Islet precursor cell (in vitro differentiated cells): ENCODE measurements at regions not wholly inside any gene's neighbourhood (a gene's known extent, or its start where the extent isn't known, plus 50 kb on each side); places are given as distances from the start of the nearest gene placed in this dataset.

Experiments used
- DNase-seq: peaks from one replicate; pipeline ENCODE4 v3.0.0-alpha.2; 2018

DNA sequence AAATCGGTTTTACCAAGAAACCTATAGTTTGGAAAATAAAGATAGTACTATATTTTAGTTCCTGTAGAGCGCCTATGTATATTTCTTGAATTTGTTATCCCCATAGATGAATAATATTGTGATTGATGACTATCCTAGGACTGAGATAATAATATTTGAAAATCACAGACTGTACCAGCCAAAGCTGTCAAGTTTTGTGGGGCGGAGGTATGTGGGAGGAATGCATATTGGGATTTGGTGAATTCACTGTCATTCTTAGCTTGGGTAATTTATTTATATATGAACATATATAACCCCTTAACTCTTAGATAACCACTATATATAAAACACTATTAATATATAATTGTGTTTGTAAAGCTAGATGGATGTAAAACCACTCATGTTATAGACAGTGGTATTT, 205.5 kb upstream of the ARSJ start:
- DNase-seq: no peak

GRCh38 chr4:114187592-114187991, 208.1 kb upstream of the ARSJ start:
- no peak for DNase-seq

GRCh38 chr4:114191496-114191895, 212.0 kb upstream of the ARSJ start:
- no peak for DNase-seq

DNA sequence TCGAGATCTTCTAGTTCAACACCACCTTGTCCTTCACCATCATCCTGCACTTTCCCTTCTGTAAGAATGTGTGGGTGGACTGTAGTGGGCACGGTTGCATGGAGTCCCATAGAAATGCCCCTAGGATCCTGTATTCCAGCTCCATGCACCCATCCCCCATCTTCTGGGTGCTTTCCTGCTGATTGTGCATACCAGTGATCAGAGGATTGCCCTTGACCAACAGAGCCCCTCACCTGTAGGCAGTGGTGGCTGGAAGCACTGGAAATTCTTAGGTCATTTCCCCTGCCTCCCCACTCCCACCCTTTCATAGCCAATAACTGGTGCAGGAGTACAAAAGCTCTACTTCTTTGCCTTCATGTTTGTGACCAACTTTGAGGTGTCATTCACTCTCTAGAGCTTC, 213.4 kb upstream of the ARSJ start:
- DNase-seq: no peak

DNA sequence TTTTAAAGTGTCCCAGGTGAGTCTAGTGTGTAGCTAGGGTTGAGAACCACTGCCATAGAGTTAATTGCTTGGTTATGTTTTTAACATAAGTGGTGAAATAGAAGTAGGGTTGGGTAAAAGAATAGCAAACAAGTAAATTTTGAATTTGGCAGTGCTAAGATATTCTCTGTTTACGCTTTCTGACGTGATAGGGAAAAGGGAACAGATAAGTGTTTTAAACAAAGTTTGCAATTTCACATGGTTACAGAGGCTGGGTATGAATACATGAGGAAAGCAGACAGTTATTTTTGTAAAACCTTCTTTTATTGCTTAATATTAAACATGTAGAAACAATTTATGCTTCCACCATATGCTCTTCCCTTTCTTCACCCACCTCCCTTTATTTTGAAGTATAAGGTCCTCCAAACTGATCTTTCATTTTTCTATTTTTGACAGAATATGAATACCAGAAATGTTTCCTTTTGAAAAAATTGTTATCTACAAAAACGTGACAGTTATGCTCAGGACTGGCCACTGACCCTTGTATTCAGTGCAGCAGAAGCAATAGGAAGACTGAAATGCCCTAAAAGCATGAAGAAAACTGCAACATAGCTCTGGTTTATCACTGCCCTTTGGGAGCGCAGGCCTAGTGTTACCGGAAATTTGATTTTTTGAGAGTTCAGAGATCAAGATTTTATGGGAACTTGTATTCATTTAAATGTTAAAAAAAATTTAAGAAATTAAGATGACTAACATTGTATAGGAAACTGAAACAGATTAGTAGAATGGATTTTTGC, 214.4 kb upstream of the ARSJ start:
- no peak for DNase-seq

GRCh38 chr4:114196606-114197005, 217.2 kb upstream of the ARSJ start:
- no peak for DNase-seq

GRCh38 chr4:114200026-114200425, 220.6 kb upstream of the ARSJ start:
- DNase-seq: no peak

GRCh38 chr4:114205261-114205660, 225.8 kb upstream of the ARSJ start:
- no peak for DNase-seq

GRCh38 chr4:114208574-114209151, 229.2 kb upstream of the ARSJ start:
- DNase-seq: no peak

DNA sequence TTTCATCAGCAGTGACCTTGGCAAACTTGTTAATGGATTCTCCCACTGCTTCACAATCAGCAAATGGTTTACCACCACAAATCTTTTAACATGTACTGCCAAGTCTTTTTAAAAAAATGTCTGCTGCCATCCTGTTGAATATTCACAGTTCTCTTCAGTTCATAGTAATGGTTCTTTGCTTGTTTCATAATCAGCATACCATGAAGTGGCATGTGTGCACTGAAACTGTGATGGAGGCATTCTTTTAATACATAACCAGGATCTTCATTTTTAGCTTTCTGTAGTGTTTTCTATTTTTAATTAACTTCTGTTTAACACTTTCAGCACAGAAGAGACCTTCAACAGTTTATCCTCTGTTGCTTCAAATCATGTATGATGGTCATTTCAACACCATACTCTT, 230.1 kb upstream of the ARSJ start:
- no peak for DNase-seq

GRCh38 chr4:114211556-114211955, 232.1 kb upstream of the ARSJ start:
- DNase-seq: no peak

DNA sequence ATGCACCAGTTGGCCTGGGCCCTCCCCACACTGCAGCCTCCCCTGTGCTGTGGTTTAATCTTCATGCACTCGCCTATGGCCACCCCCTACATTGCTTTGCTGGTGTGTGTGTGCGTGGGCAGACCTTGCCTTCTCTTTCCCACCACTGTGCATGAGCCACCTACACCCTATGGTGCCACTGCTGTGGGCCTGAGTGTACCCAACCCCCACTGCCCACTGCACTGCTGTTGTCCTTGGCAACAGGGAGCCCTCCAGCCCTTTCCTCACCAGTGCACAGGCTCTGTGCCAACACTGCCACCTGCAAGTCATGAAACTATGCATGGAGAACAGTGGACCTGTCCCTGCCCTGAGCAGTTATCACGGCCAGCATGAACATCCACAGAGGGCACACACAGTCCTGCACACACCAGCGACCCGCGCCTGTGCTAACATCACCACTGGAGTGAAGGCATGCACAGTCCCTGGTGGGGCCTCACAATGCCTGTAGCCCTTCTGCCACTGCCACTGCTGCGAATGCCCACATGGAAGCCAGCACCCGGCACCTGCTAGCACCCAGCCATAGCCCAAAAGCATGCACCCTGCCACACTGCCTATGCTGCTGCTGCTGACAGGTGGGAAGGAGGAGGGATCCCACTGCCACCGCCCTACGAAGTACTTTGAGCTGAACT, 237.8 kb upstream of the ARSJ start:
- no peak for DNase-seq

GRCh38 chr4:114223580-114223979, 244.1 kb upstream of the ARSJ start:
- no peak for DNase-seq

DNA sequence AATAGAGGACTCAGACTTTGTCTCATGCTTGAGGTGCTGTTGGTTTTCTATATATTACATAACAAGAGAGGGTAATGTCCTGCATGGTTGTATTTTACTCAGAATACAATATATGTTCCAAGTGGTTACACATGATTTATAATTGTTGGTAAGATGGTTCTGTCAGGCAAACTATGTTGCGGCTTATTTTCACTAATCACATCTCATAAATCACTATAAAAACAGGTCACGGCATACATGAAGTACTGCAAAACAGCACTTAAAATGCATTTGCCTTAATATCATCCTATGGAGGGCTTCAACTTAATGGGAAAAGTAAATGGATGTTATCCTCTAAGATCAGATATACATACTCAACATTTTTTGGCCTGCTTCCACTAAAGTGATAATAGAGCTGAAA, 246.0 kb upstream of the ARSJ start:
- no peak for DNase-seq

DNA sequence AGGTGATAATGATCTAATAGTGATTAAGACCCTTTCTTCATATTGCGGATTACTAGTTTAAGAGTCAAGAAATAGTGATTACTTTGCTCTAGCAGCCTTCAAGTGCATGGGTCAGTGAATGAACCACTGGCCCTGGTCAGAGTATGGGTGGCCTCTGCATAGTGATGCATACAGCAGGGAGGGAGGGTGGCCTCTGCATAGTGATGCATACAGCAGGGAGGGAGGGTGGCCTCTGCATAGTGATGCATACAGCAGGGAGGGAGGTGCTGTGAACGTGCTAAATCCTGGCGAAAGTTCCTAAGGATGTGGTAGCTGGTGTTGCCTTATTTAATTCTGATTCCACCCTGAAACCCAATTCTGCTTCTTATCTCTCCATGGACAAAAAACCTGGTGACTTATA, 246.7 kb upstream of the ARSJ start:
- no peak for DNase-seq

DNA sequence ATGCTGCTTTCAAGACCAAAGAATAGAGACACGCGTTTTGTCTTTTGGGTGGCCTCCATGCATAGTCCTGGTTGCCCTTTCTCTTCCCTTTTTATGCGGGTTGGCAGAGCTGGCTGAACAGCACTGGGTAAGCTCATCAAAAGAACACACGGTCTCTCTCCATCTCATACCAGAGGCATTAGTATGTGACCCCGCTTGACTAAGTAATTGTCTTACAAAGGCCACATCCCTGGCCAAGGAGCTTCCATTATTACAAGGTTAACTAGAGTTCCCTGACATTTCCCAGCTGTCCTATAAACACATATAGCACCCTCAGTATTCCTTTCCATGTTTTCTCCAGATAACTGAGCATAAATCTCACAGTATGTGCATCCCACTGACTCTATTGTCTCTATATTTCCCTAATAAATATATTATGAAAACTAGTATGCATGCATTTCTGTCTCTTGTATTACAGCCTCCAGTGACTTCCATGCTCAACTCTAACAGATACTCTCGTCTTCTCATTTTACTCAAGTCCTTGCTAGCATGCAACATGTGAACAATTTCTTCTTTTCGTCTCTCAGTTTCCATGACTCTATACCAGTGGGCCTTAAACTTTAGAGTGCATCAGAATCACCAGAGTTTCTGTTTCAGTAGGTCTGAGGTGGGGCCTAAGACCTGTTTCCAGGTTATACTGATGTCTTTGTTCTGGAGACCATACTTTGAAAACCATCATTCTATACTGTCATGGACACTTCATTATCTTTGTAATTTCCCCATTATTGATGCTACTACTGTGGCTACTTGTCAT, 247.7 kb upstream of the ARSJ start:
- no peak for DNase-seq

GRCh38 chr4:114229706-114230105, 250.3 kb upstream of the ARSJ start:
- no peak for DNase-seq

GRCh38 chr4:114236171-114236769, 256.8 kb upstream of the ARSJ start:
- no peak for DNase-seq

- no peak for DNase-seq
Observed at GRCh38 chr4:114237997-114238396, 258.6 kb upstream of the ARSJ start.

DNA sequence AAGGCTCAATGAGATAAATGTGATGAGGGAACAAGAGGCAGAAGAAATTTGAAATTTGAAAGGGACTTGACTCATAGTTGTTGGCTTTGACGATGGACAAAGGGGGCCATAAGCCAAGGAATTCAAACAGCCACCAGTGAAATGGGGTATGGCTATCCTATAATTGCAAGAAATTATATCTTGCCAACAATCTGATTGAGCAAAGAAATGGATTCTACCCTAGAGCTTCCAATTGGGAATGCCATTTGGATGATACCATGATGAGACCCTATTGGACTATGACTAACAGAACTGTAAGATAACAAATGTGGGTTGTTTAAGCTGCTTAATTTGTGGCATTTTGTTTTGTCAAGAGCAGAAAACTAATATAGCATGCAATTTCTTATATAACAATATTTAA, 270.1 kb upstream of the ARSJ start:
- DNase-seq: no peak

DNA sequence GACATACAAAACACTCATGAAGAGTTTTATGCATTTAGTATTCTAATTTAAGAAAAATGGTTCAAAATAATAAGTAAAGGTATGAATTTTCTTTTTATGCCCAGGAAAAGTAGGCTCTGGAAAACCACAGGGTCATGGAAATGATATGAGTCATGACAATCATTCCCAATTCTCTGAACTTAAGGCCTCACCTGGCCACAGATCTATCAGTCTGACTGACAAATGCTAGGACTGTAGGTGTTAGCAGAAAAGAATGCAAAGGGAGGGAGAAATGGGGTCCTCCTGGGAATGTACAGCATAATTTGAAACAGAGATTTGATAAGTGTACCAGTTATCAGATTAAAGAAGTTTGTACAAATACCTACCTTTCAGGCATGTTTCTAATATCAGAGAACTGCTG, 270.5 kb upstream of the ARSJ start:
- DNase-seq: no peak

DNA sequence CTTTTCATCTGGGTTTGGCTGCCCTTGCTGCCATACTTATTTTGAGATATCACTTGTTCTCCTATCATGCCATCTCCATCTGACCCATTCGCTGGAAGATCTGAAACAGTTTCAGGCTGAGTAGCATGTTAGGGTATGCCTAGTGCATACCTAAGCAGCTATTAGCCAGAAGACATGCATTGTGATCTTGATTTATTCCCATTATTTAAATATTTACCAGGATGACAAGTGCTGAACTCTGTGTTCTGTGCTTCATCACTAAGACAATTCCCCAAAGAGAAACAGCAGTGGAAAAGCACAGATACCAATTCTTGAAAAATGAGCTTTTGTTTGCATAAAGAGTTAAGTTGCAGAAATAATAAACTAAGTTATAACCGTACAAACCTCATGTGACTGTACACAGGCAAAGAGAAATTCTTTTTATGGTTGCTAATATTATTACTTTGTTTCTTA, 271.0 kb upstream of the ARSJ start:
- DNase-seq: no peak

DNA sequence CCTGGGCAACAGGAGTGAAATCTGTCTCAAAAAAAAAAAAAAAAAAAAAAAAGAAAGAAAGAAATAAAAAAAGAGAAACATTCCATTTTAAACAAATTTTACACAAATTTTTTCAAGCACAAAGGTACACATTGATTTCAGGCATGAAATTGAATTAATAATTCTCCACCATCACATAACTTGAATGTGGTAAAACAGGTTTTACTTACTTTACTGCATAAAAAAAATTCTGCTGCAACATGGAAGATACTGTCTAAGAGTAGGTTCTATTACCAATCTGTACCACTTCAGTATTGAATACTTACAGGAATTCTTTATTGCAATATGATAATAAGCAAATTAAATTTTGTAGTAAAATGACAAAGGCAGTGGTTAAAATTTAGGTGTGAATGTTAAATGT, 271.6 kb upstream of the ARSJ start:
- DNase-seq: no peak
